ENCODE measurements at regions not wholly inside any gene's neighbourhood (a gene's known extent, or its start where the extent isn't known, plus 50 kb on each side); places are given as distances from the start of the nearest gene placed in this dataset.

- no peak for DNase-seq
Measured at GRCh38 chr12:30507576-30507975, 188.1 kb downstream of the IPO8 start.

DNA sequence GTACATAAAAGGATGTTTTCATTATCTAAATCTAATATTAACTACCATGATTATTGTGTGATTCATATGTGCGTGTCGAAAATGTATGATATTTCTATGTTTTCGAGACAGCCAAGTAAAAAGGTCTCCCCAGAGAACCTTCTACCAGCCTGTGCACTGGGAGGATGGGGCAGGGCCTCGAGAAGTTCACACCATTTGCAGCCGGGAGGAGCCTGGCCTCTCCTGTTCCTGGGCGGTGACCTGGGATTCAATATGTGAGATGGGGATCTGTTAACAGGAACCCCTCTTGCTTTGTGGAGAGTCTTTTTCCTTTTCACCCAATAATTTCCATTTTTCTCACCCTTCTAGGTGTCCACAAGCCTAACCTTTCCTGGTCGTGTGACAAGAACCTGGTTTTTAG is 189.3 kb downstream of the IPO8 start:
- DNase-seq: no peak

- no peak for DNase-seq
Measured at GRCh38 chr12:30501718-30502117, 194.0 kb downstream of the IPO8 start.

DNA sequence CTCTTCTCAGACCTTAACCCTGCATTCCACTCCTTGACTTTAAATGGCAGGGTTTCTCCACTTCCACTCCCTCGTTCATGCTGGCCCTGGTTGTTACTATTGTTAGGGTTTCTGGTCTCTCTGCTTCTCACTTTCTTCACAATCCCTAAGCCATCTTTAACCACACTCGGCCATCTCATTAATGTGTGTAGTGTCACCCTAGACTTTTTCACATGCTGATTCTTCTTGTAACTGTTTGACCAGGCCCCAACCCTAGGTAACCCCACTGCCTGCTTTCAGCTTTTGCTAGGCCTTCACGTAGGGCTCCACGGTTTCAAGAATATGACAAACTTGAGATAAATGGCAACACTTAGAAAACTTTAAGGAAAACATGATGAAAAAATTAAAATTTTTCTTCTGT is 195.1 kb downstream of the IPO8 start:
- no peak for DNase-seq

- DNase-seq: no peak
Measured at GRCh38 chr12:30485230-30485890, 210.3 kb downstream of the IPO8 start.

DNA sequence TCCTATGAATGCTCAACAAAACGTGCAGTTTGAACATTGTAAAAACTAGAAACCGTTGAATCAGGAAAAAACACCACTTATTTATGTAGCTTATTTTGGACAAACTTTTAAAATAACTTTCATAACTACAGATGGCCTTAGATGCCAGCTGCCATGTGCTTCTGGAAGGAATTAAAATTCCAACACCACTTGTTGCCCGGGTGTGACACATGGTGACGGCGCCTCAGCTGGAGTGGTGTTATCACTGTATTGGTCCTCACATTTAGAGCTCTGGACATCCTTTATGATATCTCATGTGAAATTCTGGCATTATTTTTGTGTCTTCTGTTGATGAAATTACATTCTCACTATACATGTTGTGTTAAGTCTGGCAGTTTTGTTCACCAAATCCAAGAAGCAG is 211.0 kb downstream of the IPO8 start:
- DNase-seq: no peak

- no peak for DNase-seq
Measured at GRCh38 chr12:30482650-30483049, 213.0 kb downstream of the IPO8 start.

GRCh38 chr12:30473274-30473673 is 222.4 kb downstream of the IPO8 start:
- no peak for DNase-seq

DNA sequence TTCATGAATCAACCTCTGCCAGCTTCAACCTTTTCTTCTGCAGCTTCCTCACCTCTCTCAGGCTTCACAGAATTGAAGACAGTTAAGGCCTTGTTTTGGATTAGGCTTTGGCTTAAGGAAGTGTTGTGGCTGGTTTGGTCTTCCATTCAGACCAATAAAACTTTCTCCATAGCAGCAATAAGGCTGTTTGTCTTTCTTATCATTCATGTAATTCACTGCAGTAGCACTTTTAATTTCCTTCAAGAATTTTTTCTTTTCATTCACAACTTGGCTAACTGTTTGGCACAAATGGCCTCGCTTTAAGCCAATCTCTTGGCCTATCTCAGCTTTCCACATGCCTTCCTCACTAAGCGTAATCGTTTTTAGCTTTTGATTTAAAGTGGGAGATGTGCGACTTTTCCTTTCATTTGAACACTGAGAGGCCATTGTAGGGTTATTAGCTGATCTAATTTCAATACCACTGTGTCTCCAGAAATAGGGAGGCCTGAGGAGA is 229.5 kb downstream of the IPO8 start:
- DNase-seq: no peak

DNA sequence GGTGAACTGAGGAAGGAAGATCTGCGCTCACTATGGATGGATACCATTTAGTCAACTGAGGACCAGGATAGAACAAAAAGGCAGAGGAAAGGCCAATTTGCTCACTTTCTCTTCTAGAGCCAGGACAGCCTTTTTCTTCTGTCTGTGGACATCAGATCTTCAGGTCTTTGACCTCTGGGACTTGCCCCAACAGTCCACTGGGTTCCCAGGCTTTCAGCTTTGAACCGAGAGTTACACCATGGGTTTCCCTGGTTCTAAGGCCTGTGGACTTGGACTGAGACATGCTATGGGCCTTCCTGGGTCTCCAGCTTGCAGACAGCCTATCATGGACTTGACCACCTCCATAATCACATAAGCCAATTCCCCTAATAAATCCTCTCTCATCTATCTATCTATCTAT is 232.0 kb downstream of the IPO8 start:
- no peak for DNase-seq

- no peak for DNase-seq
Measured at GRCh38 chr12:30462249-30462648, 233.4 kb downstream of the IPO8 start.

DNA sequence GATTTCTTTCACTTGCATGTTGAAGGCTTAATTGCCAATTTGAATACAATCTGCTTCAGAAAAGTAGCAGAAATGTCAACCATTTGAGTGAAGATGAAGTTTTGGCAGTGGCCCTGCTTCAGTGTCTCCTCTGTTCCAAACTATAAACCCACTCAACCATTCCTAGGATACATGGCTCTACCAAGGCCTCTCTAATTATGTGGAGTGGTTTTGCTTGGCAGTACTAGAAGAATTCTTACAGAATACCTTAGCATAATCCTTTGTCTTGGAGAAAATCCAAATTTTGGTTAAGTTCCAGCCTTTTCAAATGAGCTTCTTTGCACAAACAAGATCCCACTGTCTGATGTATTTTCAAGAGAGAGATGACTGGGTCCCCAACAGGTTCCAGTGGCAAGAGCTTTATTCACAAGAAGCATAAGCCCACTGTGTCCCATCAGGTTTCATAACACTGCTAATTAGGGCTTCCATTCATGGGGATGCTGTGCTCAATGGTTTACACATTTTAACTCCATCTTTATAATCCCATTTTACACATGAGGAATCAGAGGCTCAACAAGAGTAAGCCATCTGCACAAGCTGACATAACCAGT is 234.5 kb downstream of the IPO8 start:
- DNase-seq: no peak

- DNase-seq: no peak
Measured at GRCh38 chr12:30458453-30458852, 237.2 kb downstream of the IPO8 start.

- no peak for DNase-seq
Measured at GRCh38 chr12:30457621-30458289, 237.9 kb downstream of the IPO8 start.

DNA sequence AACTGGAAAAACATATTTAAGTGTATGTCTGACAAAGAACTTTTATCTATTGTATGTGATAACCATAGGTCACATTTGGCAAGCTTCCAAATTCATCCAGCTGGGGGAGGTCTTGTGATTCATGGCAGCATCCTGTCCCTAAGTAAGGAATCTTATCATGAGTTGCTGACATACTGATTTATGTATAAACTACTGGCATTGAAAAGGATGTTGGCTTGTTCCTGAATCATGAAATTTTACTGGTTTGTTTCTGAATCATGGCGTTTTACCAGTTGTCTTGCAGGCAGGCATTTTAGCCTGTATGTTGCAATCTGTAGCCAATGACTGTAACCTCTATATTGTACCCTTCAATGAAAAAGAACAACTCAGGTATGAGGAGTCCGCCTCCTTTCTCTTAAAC is 244.8 kb downstream of the IPO8 start:
- DNase-seq: no peak

DNA sequence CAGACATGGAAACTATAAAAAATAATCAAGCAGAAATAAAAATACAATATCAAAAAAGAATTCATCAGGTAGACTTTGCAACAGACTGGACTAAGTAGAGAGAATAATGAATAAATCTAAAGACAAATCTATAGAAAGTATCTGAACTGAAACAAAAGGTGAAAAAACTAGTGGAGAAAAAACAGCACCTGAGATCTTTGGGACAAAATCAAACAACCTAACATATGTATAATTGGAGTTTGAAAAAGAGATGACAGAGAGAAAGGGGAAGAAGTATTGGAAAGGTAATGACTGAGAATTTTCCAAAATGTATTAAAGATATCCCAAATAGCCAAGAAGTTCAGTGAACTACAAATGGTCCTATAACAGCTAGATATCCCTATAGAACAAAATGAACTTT is 245.4 kb downstream of the IPO8 start:
- DNase-seq: no peak

GRCh38 chr12:30448038-30448437 is 247.6 kb downstream of the IPO8 start:
- DNase-seq: no peak

DNA sequence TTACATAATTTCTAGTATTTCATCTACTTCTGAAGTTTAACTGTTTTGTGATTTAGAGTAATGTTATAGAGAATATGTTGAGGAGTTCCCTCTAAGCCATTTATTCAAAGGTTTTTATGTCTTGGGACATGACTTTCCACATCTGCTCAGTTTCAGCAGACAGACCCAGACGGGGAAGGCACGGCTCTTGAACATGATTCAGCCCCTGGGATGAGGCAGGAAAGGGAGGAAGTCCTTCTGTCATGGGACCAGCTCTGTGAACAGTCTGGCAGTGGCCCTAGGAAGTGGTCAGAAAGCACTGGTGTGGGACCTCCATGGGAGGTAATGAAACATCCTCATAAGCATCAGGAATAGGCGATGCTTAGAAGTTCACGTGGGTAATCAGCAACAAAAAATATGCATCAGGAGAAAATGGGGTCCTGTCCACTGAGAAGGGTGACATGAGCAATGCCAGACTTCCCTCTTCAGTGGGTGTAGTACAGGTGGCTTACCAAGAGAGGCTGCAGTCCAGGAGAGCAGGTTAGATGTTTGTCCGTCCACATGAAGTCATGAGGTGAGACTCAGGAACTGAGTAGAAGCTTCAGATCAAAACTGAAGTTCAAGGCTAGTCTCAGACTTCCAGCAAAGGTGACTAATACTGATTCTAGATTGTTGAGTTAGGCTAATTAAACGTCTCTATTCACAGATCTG is 248.5 kb downstream of the IPO8 start:
- no peak for DNase-seq

GRCh38 chr12:30442461-30442860 is 253.2 kb downstream of the IPO8 start:
- no peak for DNase-seq

DNA sequence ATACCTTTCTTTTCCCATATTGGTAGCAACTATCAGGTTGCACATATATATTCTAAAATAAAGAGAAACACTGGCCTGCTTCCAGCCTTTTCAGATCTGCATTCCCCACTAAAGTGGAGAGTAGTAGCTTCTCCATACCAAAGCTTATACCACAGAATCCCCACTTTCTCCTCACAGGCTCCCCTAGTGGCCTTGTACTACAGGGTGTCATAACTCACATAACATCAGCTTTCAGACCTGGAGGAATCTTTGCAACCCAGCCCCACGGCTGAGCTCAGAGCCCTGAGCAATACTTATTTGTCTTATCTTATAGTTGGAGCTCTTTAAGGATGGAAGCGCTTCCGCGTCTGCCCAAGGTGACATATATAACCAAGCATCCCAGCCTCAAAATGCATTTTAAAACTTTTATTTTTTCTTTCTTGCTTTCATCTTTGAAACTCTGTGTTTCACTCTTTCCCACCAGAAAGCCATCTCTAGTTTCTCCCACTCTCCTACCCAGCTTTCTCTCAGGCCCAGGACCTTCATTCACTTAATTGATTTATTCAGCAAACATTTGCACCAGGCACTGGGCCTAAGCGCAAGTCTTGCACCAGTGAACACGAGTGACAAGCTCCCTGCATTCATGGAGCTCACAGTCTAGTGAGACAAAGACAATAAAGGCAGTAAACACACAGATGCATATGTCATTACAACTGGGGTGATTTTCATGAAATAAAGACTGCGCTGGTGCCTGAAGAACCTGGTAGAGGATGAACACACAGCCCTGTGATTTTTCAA is 254.7 kb downstream of the IPO8 start:
- no peak for DNase-seq

DNA sequence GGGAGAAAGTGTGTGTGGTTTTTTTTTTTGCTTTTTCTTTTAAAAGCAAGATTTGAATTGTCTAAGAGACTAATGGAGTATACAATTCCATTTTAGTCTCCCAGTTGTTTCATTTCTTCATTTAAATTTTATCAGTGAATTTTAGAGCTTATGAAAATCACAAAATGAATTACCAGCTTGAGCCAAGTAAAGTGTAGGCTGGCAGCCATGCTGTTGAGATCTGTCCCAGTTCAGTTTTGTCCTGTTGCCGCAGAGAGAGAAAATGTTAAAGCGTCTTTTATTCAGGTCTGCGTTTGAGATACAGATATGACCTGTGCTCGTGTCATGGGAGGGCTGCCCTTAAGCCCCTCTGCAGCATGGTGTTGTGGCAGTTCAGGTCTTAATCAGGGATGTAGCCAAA is 256.5 kb downstream of the IPO8 start:
- DNase-seq: no peak

DNA sequence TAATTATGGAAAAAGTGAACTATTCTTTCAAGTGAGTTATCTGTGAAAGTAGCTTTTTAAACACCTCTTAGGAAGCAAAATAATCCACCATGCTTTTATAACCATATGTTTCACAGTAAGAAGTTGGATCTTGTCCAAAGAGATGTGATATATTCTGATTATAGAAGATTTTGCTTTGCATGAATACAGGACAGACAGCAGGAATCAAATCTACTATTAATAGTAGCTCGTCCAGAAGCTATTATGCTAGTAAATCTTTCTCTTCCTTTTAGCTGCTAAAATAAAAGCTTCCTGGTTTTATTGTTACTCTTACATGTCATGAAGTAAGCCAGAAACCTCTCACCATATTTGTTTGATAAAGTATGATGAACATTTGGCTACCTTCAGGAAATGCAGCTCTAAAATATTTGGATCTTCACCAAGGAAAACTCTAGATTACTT is 257.0 kb downstream of the IPO8 start:
- no peak for DNase-seq

DNA sequence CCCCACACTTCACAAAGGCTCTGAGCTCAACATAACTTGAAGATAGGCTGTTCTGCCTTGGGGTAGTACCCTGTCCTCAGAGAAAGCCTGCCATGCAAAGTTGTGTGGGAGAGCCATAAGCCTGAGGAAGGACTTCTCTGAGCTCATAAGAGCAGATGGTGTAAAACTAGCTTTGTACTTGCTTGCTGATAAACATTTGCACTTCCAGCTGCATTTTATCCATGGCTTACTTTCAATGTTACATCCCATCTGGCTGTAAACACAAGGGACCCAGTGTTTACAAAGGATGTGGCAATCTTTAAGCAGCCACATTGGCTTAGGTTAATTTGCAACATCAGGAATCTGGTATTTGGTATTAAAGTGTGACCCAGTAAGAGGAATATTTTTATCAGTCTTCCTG is 258.1 kb downstream of the IPO8 start:
- DNase-seq: no peak
